Thyroid gland (tissue), 4 donors: ENCODE measurements at regions not wholly inside any gene's neighbourhood (a gene's known extent, or its start where the extent isn't known, plus 50 kb on each side); places are given as distances from the start of the nearest gene placed in this dataset.

Experiments used
- POLR2A ChIP-seq, 2 donors: fragments of 450-650 bp; IDR thresholded peaks; one replicate each; pipeline ENCODE4 v1.6.1; 2017; ENCODE audit warnings: antibody characterized with exemption in 2 of 2, mild to moderate bottlenecking in 2 of 2, moderate library complexity in 1 of 2
- TF ChIP-seq, protein P1 (sequence below), 6 experiments: fragments of 200-600 bp in 3 of 6; fragments of 450-650 bp in 3 of 6; sonication (generic) in 3 of 6; IDR thresholded peaks; one replicate each; pipeline ENCODE4 v1.5.1; 2016 to 2019; ENCODE audit warnings: antibody characterized with exemption in 6 of 6, mild to moderate bottlenecking in 2 of 6, inconsistent platforms in 1 of 6, moderate library complexity in 1 of 6

DNA sequence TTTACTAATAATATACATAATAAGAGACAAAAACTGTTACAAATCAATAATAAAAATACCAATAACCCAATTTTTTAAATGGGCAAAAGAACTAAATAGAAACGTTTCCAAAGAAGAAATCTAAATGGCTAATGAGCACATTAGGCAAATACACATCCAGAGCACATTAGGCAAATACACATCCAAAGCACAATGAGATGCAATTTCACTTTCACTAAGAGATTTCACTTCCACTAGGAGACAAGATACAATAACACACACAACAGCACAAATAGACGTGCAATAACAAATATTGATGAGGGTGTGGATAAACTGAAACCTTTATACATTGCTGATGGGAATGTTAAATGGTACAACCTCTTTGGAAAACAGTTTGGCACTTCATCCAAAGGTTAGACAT, 250.7 kb downstream of the ARAP2 start:
- TF ChIP-seq, protein P1, sequence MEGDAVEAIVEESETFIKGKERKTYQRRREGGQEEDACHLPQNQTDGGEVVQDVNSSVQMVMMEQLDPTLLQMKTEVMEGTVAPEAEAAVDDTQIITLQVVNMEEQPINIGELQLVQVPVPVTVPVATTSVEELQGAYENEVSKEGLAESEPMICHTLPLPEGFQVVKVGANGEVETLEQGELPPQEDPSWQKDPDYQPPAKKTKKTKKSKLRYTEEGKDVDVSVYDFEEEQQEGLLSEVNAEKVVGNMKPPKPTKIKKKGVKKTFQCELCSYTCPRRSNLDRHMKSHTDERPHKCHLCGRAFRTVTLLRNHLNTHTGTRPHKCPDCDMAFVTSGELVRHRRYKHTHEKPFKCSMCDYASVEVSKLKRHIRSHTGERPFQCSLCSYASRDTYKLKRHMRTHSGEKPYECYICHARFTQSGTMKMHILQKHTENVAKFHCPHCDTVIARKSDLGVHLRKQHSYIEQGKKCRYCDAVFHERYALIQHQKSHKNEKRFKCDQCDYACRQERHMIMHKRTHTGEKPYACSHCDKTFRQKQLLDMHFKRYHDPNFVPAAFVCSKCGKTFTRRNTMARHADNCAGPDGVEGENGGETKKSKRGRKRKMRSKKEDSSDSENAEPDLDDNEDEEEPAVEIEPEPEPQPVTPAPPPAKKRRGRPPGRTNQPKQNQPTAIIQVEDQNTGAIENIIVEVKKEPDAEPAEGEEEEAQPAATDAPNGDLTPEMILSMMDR (IDR thresholded peaks at IDR 0.05): no peak
- TF ChIP-seq POLR2A (IDR thresholded peaks at IDR 0.05): no peak
